Activated gamma-delta T cell (primary cell): ENCODE measurements at regions not wholly inside any gene's neighbourhood (a gene's known extent, or its start where the extent isn't known, plus 50 kb on each side); places are given as distances from the start of the nearest gene placed in this dataset.
"Not testable (repeated sequence)": the region's sequence is repeated elsewhere in the genome, so short reads cannot be mapped to it uniquely, and the experiment has no call there.

ENCODE experiments used
- DNase-seq: peaks from one replicate; lab custom pipeline; 2025; lab: John Stamatoyannopoulos, UW

DNA sequence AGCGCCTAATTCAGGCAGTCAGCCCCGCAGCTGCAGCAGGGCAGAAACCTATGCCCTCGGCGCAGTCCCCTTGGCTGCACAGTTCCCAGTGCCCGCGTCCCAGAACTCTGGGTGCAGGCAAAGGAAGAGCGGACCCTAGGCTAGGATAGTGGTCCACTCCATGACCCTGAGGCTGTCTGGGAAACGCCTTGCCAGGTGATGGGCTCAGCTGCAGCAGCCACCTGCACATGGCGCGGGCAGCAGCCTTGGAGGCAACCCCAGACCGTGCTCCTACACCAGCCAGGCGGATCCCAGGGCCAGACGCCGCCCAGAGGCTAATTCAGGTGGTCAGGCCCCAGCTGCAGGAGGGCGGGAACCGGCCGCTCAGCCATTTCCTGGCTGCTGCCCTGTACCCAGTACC lies 83.0 kb downstream of the POTEC start:
- not testable (repeated sequence) for DNase-seq

GRCh38 chr18:14459826-14460225 lies 83.6 kb downstream of the POTEC start:
- DNase-seq, result not testable (repeated sequence)

DNA sequence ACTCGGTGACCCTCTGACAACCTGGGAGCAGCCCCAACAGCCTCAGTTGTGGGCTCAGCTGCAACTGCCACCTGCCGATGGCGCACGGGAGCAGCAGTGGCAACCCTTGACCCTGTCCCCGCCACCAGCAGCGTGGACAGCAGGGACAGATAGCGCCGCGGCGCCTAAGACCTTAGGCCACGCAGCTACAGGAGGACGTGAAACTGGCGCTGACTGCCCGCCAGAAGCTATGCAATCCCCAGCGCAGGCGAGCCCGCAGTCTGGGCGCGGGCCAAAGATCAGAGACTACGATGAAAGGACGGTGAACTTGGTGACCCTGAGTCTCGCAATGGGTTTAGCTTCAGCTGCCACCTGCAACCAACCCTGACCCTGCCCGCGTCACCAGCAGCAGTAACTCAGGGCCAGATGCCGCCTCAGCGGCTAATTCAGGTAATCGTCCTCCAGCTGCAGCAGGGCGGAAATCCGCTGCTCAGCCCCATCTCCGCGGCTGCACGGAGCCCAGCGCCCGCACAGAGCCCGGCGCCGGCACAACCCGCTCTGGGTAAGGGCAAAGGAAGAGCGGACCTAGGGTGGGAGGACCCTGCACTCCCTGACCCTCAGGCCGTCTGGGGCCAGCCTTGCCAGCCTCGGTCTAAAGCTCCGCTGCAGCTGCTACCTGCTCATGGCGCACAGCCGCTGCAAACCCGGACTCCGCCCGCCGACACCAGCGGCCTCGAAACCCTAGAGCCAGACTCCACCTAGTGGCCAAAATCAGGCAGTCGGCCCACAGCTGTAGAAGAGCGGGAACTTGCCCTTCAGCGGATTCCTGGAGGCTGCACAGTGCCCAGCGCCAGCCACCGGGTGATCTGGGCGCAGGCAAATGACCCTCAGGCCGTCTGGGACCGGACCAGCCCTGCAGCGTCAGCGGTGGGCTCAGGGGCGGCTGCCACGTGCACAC lies 85.1 kb downstream of the POTEC start:
- peak; percentile 18 for DNase-seq

DNA sequence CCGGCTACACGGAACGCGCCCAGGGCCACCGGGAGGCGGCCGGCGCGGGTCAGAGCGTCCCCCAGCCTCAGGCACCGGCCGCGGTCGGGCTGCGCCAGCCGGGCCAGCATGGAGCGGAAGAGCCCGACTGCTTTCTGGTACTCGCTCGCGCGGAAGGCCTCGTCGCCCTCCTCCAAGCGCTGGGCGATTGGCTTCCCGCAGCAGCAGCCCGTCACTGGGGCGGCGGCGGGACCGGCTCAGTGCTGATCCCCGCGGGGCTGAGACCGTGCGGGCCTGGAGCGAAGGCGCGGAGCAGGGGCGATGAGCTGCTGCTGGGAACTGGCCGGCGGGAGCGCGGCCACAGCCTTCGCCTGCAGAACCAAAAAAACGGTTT lies 92.8 kb downstream of the POTEC start:
- not testable (repeated sequence) for DNase-seq

DNA sequence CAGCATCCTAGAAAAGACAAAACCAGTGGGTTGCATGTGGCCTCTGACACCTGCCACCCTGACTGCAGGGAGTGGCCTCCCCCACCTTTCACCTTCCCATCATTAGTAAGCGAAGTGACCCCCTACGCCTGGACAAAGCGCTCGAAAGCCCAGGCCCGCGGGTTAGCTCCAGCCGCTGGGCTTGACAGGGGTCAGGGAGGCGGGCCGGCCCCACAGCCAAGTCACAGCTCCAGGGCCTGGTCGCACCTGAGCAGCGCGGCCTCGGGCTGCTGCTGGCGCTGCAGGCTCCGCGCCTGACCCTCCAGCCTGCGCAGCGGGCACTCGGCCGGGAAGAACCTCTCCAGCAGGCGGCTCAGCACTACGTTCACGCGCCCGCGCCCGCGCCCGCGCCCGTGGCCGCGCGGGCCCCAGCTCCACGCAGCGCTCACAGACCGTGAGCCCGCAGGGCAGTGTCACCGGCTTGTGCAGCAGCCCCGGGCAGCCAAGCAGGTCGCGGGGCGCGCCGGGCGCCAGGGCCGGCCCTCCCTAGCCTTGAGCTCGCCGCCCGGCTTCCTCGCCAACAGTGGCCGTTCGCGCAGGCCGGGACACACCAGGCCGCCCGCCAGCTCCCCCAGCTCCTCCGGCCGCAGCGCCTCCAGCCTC lies 93.3 kb downstream of the POTEC start:
- peak; percentile 22 for DNase-seq

DNA sequence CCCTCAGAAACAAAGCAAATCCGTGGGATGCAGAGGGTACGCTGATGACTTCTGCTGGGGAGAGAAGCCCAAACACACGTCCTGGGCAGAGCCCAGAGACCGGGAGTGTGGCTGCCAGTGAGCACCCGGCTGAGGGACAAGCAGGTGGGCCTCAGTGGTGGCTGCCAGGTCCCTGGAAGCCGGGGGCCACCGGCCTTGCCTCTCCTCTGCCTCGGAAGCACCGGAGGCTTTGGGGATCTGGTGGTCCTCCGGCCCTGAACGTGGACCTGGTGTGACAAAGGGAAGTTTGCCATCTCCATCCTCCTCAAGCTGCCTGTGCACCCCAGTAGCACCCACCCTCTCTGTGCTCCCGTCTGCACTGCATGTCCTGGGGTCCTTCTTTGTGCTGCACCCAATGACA lies 94.3 kb downstream of the POTEC start:
- not testable (repeated sequence) for DNase-seq

DNA sequence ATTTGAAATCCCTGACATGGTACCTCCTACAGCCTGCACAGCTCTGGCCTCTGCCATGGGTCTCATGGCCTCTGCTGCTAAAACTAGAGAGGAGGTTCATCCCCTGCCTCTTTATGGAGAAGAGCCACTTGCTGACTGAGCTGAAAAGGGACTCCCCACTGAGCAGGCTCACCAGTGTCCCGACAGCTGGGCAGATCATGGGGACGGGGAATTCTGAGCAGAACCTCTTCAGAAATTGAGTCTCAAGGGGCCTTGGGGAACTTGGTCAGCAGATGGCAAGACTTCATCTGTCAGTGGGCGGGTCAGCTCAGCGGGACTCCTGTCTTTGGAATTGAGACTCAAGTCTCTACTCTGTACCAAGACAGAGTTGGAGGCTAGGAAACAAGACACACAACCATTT lies 95.7 kb downstream of the POTEC start:
- DNase-seq, result not testable (repeated sequence)

DNA sequence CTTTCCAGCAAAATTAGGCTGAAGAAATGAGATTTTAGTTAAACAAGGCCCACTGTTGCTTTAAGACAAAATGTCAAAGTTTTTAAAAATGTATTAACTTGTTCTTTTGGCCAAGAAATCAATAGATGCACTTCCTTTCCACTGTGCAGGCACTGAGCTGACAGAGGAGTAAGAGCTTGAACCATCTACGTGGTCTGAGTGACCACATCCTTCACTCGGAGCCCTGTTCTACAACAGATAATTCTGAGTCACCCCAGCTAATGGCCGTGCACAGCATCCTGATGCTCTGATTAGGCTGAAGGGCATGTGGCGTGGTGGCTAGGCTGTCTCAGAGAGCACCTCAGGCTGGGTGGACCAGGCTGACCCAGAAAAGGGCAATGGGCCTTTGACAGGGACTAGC lies 107.9 kb downstream of the POTEC start:
- not testable (repeated sequence) for DNase-seq

DNA sequence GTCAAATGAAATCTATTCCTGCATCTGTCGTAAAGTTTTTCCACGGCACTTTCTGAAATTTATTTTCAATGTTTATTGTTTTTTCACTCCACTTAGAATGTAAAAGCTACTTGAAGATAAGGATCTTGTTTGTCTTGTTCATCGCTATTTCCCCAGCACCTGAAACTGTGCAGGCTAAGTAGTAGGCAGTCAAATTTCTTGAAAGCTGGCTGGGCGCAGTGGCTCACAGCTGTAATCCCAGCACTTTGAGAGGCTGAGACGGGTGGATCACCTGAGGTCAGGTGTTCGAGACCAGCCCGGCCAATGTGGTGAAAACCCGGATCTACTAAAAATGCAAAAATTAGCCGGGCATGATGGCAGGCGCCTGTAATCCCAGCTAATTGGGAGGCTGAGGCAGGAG lies 111.0 kb downstream of the POTEC start:
- DNase-seq, result not testable (repeated sequence)

GRCh38 chr18:14431031-14431521 lies 112.3 kb downstream of the POTEC start:
- DNase-seq, result peak; percentile 25

GRCh38 chr18:14415806-14416205 lies 127.6 kb downstream of the POTEC start:
- DNase-seq, result not testable (repeated sequence)

GRCh38 chr18:14415399-14415798 lies 128.0 kb downstream of the POTEC start:
- DNase-seq, result not testable (repeated sequence)

GRCh38 chr18:14395533-14395932 lies 147.9 kb downstream of the POTEC start:
- DNase-seq, result not testable (repeated sequence)

- not testable (repeated sequence) for DNase-seq
Observed at GRCh38 chr18:14393563-14394103, 149.8 kb downstream of the POTEC start.

GRCh38 chr18:14392604-14393003 lies 150.8 kb downstream of the POTEC start:
- not testable (repeated sequence) for DNase-seq

- DNase-seq, result not testable (repeated sequence)
Observed at GRCh38 chr18:14384961-14385360, 158.4 kb downstream of the POTEC start.

DNA sequence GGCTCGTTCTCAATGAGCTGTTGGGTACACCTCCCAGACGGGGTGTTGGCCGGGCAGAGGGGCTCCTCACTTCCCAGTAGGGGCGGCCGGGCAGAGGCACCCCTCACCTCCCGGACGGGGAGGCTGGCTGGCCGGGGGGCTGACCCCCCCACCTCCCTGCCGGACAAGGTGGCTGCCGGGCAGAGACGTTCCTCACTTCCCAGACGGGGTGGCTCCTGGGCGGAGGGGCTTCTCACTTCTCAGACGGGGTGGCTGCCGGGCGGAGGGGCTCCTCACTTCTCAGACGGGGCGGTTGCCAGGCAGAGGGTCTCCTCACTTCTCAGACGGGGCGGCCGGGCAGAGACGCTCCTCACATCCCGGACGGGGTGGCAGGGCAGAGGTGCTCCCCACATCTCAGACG lies 160.7 kb downstream of the POTEC start:
- DNase-seq, result not testable (repeated sequence)

DNA sequence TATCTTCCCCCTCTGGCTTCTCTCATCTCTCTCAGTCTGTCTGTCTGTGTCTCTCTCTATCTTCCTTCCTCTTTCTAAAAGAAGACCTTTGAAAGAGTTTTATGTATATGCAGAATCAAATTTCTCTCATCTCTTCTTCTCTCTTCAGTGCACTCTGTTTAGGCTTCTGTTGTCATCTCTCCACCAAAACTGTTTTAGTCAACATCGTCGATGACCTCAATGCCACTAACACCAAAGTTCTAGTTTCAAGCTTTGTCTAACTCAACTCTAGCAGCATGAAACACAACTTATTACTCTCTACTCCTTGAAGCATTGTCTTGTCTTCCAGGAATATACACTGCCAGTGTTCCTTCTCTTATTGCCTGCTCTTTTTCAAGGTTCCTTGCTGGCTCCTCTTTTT lies 163.9 kb downstream of the POTEC start:
- not testable (repeated sequence) for DNase-seq

- DNase-seq, result not testable (repeated sequence)
Observed at GRCh38 chr18:14378376-14378775, 165.0 kb downstream of the POTEC start.

GRCh38 chr18:14361346-14361745 lies 182.1 kb downstream of the POTEC start:
- not testable (repeated sequence) for DNase-seq

DNA sequence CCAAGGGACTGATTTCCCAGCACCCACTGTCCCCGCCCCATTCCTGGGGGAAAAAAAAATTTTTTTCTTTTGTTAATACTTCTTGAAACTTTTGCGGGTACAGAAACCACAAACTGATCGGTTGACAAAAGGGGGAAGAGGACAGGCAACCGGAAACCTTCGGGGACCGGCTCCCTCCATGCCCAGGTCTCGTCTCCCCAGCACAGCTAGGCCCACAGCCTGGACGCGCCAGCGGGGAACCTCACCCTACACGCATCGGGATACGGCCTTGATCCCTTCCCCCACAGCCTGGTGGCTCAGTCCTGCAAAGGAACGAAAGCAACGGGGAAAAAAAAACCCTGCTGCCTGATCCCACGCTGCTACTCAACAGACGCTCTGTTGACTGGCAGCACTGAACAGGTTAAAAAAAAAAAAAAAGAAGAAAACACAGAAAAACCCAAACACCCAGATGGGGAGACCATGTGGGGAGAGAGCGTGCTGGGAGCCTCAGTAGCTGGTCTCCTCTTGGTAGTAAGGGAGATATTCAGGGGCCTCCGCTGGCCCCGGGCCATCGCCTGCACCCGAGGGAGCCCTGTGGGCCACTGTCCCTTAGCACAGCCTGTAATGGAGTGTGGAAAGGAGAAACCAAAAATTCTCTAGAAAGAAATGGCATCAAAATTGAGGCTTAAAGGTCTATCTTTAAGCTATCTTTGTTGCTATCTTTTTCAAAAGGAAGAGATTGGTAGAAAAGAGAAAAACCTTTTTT lies 185.7 kb downstream of the POTEC start:
- DNase-seq, result not testable (repeated sequence)

GRCh38 chr18:14342170-14342569 lies 201.2 kb downstream of the POTEC start:
- DNase-seq, result not testable (repeated sequence)
